HEK293 (cell line): ENCODE measurements at regions not wholly inside any gene's neighbourhood (a gene's known extent, or its start where the extent isn't known, plus 50 kb on each side); places are given as distances from the start of the nearest gene placed in this dataset.

ENCODE experiments used
- CTCF ChIA-PET: fragments of 350-600 bp; formaldehyde crosslinking; extraction: SDS; loops from one replicate; lab custom pipeline; 2021; ENCODE audit warnings: antibody characterized with exemption; lab: Yijun Ruan, JAX
- POLR2A ChIA-PET: fragments of 300-600 bp; formaldehyde crosslinking; extraction: SDS; loops from one replicate; lab custom pipeline; 2020; ENCODE audit warnings: antibody characterized with exemption, inconsistent platforms; lab: Yijun Ruan, JAX
- H3K27ac ChIP-seq: fragments of 200-500 bp; sonication (Bioruptor generic); 2 replicates; pipeline ENCODE4 v1.5.1; 2014; ENCODE audit warnings: low read depth, low read length, control low read depth, inconsistent platforms; ENCODE audit errors: extremely low read depth
- H3K36me3 ChIP-seq, 2 experiments: fragments of 200-500 bp in 1 of 2; sonication (Bioruptor generic) in 1 of 2; 1 replicate in 1 of 2; 2 replicates in 1 of 2; pipeline ENCODE4 v1.5.1; 2014 to 2017; ENCODE audit warnings: inconsistent platforms in 2 of 2, low read length in 2 of 2; ENCODE audit not compliant: control insufficient read depth in 2 of 2, insufficient read depth in 1 of 2
- H3K4me1 ChIP-seq: fragments of 200-500 bp; sonication (Bioruptor generic); 2 replicates; pipeline ENCODE4 v1.5.1; 2014; ENCODE audit warnings: mild to moderate bottlenecking, low read length, inconsistent platforms; ENCODE audit not compliant: control insufficient read depth, insufficient read depth
- H3K4me3 ChIP-seq: 2 replicates; pipeline ENCODE4 v1.5.1; 2011; ENCODE audit warnings: low read depth, mild to moderate bottlenecking, control low read depth, low read length, moderate library complexity
- H3K9me3 ChIP-seq: fragments of 200-500 bp; sonication (Bioruptor generic); 2 replicates; pipeline ENCODE4 v1.5.1; 2014; ENCODE audit warnings: low read depth, low read length, inconsistent platforms; ENCODE audit not compliant: control insufficient read depth, insufficient read depth
- ATF2 ChIP-seq: fragments of 450-650 bp; formaldehyde crosslinking; IDR thresholded peaks from 2 replicates; pipeline ENCODE4 v1.5.1; 2016; ENCODE audit warnings: missing biosample characterization, missing genetic modification characterization, low read depth
- IKZF3 ChIP-seq: fragments of 450-650 bp; IDR thresholded peaks from 2 replicates; pipeline ENCODE4 v1.5.0; 2018; ENCODE audit warnings: missing biosample characterization, mild to moderate bottlenecking, missing genetic modification characterization, moderate library complexity
- MYNN ChIP-seq: fragments of 450-650 bp; formaldehyde crosslinking; IDR thresholded peaks from 2 replicates; pipeline ENCODE4 v1.5.1; 2016; ENCODE audit warnings: missing biosample characterization, missing genetic modification characterization, borderline replicate concordance
- OSR2 ChIP-seq: fragments of 450-650 bp; formaldehyde crosslinking; IDR thresholded peaks from 2 replicates; pipeline ENCODE4 v1.5.1; 2016; ENCODE audit warnings: missing biosample characterization, missing genetic modification characterization
- PBX3 ChIP-seq: sonication (generic); formaldehyde crosslinking; IDR thresholded peaks from 2 replicates; pipeline ENCODE4 v1.8.1; 2022; ENCODE audit warnings: mild to moderate bottlenecking, moderate library complexity, missing genetic modification reagents
- SALL2 ChIP-seq: fragments of 450-650 bp; formaldehyde crosslinking; IDR thresholded peaks from 2 replicates; pipeline ENCODE4 v1.5.0; 2017; ENCODE audit warnings: missing biosample characterization, mild to moderate bottlenecking, missing genetic modification characterization, borderline replicate concordance
- ZBTB48 ChIP-seq: fragments of 450-650 bp; formaldehyde crosslinking; IDR thresholded peaks from 2 replicates; pipeline ENCODE4 v1.5.1; 2016; ENCODE audit warnings: missing biosample characterization, missing genetic modification characterization
- ZNF10 ChIP-seq: fragments of 450-650 bp; formaldehyde crosslinking; IDR thresholded peaks from 2 replicates; pipeline ENCODE4 v1.5.1; 2017; ENCODE audit warnings: missing biosample characterization, missing genetic modification characterization
- ZNF174 ChIP-seq: fragments of 450-650 bp; formaldehyde crosslinking; IDR thresholded peaks from 2 replicates; pipeline ENCODE4 v1.5.0; 2017; ENCODE audit warnings: missing biosample characterization, mild to moderate bottlenecking, missing genetic modification characterization
- ZNF2 ChIP-seq: fragments of 450-650 bp; formaldehyde crosslinking; IDR thresholded peaks from 2 replicates; pipeline ENCODE4 v1.5.1; 2016; ENCODE audit warnings: missing biosample characterization, missing genetic modification characterization
- ZNF211 ChIP-seq: fragments of 450-650 bp; formaldehyde crosslinking; IDR thresholded peaks from 2 replicates; pipeline ENCODE4 v1.5.1; 2016; ENCODE audit warnings: low read depth, missing biosample characterization, missing genetic modification characterization
- ZNF221 ChIP-seq: fragments of 450-650 bp; formaldehyde crosslinking; IDR thresholded peaks from 2 replicates; pipeline ENCODE4 v1.5.1; 2017; ENCODE audit warnings: missing biosample characterization, missing genetic modification characterization, borderline replicate concordance
- ZNF26 ChIP-seq: fragments of 450-650 bp; formaldehyde crosslinking; IDR thresholded peaks from 2 replicates; pipeline ENCODE4 v1.5.1; 2016; ENCODE audit warnings: missing biosample characterization, missing genetic modification characterization
- ZNF266 ChIP-seq: fragments of 450-650 bp; formaldehyde crosslinking; IDR thresholded peaks from 2 replicates; pipeline ENCODE4 v1.5.1; 2016; ENCODE audit warnings: missing biosample characterization, missing genetic modification characterization, low read depth
- ZNF302 ChIP-seq: fragments of 450-650 bp; formaldehyde crosslinking; IDR thresholded peaks from 2 replicates; pipeline ENCODE4 v1.5.1; 2016; ENCODE audit warnings: missing biosample characterization, missing genetic modification characterization, low read depth
- ZNF394 ChIP-seq: fragments of 450-650 bp; formaldehyde crosslinking; IDR thresholded peaks from 2 replicates; pipeline ENCODE4 v1.5.1; 2016; ENCODE audit warnings: missing biosample characterization, missing genetic modification characterization, mild to moderate bottlenecking, moderate library complexity, borderline replicate concordance
- ZNF558 ChIP-seq: fragments of 450-650 bp; formaldehyde crosslinking; IDR thresholded peaks from 2 replicates; pipeline ENCODE4 v1.5.1; 2016; ENCODE audit warnings: missing biosample characterization, missing genetic modification characterization
- ZNF621 ChIP-seq: fragments of 450-650 bp; formaldehyde crosslinking; IDR thresholded peaks from 2 replicates; pipeline ENCODE4 v1.5.1; 2017; ENCODE audit warnings: missing biosample characterization, missing genetic modification characterization
- ZNF624 ChIP-seq: fragments of 450-650 bp; formaldehyde crosslinking; IDR thresholded peaks from 2 replicates; pipeline ENCODE4 v1.5.1; 2017; ENCODE audit warnings: missing biosample characterization, missing genetic modification characterization
- ZNF830 ChIP-seq: fragments of 450-650 bp; IDR thresholded peaks from 2 replicates; pipeline ENCODE4 v1.5.0; 2018; ENCODE audit warnings: missing biosample characterization, missing genetic modification characterization, low read depth, mild to moderate bottlenecking, moderate library complexity
- ZSCAN16 ChIP-seq: fragments of 450-650 bp; formaldehyde crosslinking; IDR thresholded peaks from 2 replicates; pipeline ENCODE4 v1.5.1; 2016; ENCODE audit warnings: missing biosample characterization, missing genetic modification characterization
- ZXDB ChIP-seq: fragments of 450-650 bp; formaldehyde crosslinking; IDR thresholded peaks from 2 replicates; pipeline ENCODE4 v1.5.1; 2016; ENCODE audit warnings: missing biosample characterization, missing genetic modification characterization
- TF ChIP-seq, protein P1 (sequence below): fragments of 450-650 bp; formaldehyde crosslinking; IDR thresholded peaks from 2 replicates; pipeline ENCODE4 v1.5.1; 2017; ENCODE audit warnings: missing biosample characterization, missing genetic modification characterization
- TF ChIP-seq, protein P2 (sequence below): fragments of 450-650 bp; formaldehyde crosslinking; IDR thresholded peaks from 2 replicates; pipeline ENCODE4 v1.5.1; 2017; ENCODE audit warnings: missing biosample characterization, missing genetic modification characterization
- TF ChIP-seq, protein P3 (sequence below): fragments of 450-650 bp; formaldehyde crosslinking; IDR thresholded peaks from 2 replicates; pipeline ENCODE4 v1.5.1; 2016; ENCODE audit warnings: missing biosample characterization, missing genetic modification characterization

GRCh38 chr11:128300785-128301184 lies 286.6 kb downstream of the ETS1 start:
- no peak overlapping the region for H3K4me3 ChIP-seq
- no peaks in the 10 kb centered on the region for H3K4me1 ChIP-seq
- CTCF ChIA-PET = interaction anchor here (1.4 to 4.3 kb wide), 2 partner anchors 10 to 143 kb away, joined by 5 to 20 read pairs; no protein-coding TSS in a partner anchor
- TF ChIP-seq ATF2 (tag by site-specific recombination) (no peak), OSR2 (tag by site-specific recombination) (no peak), ZSCAN16 (tag by site-specific recombination) (no peak), ZNF10 (tag by site-specific recombination) (no peak), ZNF174 (tag by site-specific recombination) (no peak), ZNF621 (tag by site-specific recombination) (no peak), PBX3 (no peak), ZNF624 (tag by site-specific recombination) (no peak), ZNF558 (tag by site-specific recombination) (no peak), MYNN (no peak), ZNF221 (tag by site-specific recombination) (no peak), ZNF266 (tag by site-specific recombination) (no peak), ZNF2 (tag by site-specific recombination) (no peak), ZNF394 (no peak), ZNF26 (tag by site-specific recombination) (no peak), ZXDB (tag by site-specific recombination) (no peak)
- TF ChIP-seq, protein P1, sequence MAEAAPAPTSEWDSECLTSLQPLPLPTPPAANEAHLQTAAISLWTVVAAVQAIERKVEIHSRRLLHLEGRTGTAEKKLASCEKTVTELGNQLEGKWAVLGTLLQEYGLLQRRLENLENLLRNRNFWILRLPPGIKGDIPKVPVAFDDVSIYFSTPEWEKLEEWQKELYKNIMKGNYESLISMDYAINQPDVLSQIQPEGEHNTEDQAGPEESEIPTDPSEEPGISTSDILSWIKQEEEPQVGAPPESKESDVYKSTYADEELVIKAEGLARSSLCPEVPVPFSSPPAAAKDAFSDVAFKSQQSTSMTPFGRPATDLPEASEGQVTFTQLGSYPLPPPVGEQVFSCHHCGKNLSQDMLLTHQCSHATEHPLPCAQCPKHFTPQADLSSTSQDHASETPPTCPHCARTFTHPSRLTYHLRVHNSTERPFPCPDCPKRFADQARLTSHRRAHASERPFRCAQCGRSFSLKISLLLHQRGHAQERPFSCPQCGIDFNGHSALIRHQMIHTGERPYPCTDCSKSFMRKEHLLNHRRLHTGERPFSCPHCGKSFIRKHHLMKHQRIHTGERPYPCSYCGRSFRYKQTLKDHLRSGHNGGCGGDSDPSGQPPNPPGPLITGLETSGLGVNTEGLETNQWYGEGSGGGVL (tag by site-specific recombination) = no peak
- TF ChIP-seq, protein P2, sequence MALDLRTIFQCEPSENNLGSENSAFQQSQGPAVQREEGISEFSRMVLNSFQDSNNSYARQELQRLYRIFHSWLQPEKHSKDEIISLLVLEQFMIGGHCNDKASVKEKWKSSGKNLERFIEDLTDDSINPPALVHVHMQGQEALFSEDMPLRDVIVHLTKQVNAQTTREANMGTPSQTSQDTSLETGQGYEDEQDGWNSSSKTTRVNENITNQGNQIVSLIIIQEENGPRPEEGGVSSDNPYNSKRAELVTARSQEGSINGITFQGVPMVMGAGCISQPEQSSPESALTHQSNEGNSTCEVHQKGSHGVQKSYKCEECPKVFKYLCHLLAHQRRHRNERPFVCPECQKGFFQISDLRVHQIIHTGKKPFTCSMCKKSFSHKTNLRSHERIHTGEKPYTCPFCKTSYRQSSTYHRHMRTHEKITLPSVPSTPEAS = no peak
- H3K9me3 ChIP-seq = no peaks in the 10 kb centered on the region
- H3K36me3 ChIP-seq = no peaks in the 10 kb centered on the region
- H3K27ac ChIP-seq = no peak overlapping the region
- POLR2A ChIA-PET = no interaction called here

DNA sequence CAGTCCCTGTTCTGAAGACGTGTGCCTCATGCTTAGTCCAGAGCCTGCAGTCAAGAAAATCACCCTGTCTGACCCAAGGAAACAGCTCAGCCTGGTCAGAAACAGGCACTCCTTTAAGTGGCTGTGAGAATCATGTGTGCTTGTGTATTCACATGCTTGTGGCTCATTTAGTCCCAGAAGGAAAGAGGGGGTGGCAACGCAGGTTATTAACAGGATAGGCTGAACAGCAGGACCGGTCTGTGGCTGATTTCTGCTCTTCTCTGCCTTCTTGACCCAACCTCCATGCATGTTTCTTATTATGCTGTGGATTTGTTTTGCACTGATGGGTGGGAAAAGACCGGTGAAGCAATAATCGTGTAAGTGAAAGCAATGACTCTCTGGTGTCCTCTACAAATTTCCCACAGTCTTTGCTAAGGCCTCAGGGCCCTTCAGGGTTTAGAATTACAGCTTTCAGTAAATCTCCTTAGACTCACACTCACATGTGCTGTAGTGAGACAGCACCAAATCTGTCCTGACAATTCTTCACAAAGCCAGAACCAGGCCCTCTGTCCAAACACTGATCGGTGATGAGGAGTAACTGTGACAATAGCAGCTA lies 288.1 kb downstream of the ETS1 start:
- no peaks in the 10 kb centered on the region for H3K4me1 ChIP-seq
- POLR2A ChIA-PET = no interaction called here
- no peak overlapping the region for H3K27ac ChIP-seq
- CTCF ChIA-PET = interaction anchor here (0.7 to 4.3 kb wide), 3 partner anchors 8 to 522 kb away, joined by 3 to 20 read pairs (median 3); no protein-coding TSS in a partner anchor
- no peaks in the 10 kb centered on the region for H3K9me3 ChIP-seq
- H3K36me3 ChIP-seq = no peaks in the 10 kb centered on the region
- H3K4me3 ChIP-seq = no peak overlapping the region
- TF ChIP-seq ZNF302 (tag by site-specific recombination) (no peak), ZNF211 (tag by site-specific recombination) (no peak), ZNF830 (tag by site-specific recombination) (no peak), ZBTB48 (tag by site-specific recombination) (no peak), SALL2 (tag by site-specific recombination) (no peak), IKZF3 (tag by site-specific recombination) (no peak)
- TF ChIP-seq, protein P3, sequence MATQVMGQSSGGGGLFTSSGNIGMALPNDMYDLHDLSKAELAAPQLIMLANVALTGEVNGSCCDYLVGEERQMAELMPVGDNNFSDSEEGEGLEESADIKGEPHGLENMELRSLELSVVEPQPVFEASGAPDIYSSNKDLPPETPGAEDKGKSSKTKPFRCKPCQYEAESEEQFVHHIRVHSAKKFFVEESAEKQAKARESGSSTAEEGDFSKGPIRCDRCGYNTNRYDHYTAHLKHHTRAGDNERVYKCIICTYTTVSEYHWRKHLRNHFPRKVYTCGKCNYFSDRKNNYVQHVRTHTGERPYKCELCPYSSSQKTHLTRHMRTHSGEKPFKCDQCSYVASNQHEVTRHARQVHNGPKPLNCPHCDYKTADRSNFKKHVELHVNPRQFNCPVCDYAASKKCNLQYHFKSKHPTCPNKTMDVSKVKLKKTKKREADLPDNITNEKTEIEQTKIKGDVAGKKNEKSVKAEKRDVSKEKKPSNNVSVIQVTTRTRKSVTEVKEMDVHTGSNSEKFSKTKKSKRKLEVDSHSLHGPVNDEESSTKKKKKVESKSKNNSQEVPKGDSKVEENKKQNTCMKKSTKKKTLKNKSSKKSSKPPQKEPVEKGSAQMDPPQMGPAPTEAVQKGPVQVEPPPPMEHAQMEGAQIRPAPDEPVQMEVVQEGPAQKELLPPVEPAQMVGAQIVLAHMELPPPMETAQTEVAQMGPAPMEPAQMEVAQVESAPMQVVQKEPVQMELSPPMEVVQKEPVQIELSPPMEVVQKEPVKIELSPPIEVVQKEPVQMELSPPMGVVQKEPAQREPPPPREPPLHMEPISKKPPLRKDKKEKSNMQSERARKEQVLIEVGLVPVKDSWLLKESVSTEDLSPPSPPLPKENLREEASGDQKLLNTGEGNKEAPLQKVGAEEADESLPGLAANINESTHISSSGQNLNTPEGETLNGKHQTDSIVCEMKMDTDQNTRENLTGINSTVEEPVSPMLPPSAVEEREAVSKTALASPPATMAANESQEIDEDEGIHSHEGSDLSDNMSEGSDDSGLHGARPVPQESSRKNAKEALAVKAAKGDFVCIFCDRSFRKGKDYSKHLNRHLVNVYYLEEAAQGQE = no peak
